OCI-LY3 (cell line): ENCODE measurements at regions not wholly inside any gene's neighbourhood (a gene's known extent, or its start where the extent isn't known, plus 50 kb on each side); places are given as distances from the start of the nearest gene placed in this dataset.

Experiments
- H2AFZ ChIP-seq: fragments of 200-600, 300-600 bp; shearing (Covaris generic); 2 replicates; pipeline ENCODE4 v1.6.0; 2014; ENCODE audit warnings: antibody characterized with exemption, low read depth, low read length
- H3K27ac ChIP-seq: fragments of 200-600, 300-600 bp; sonication (generic); 2 replicates; pipeline ENCODE4 v1.5.1; 2014; ENCODE audit warnings: mild to moderate bottlenecking, low read length, moderate library complexity, mixed read lengths
- H3K27me3 ChIP-seq: fragments of 200-600, 300-600 bp; sonication (generic); 2 replicates; pipeline ENCODE4 v1.6.1; 2014; ENCODE audit warnings: low read depth, low read length, mixed read lengths
- H3K36me3 ChIP-seq: fragments of 200-600, 300-600 bp; sonication (generic); replicated peaks from 2 replicates; pipeline ENCODE3; 2014; ENCODE audit warnings: low read depth, low read length, mixed read lengths
- H3K4me1 ChIP-seq: fragments of 300-600, 200-600 bp; sonication (generic); 2 replicates; pipeline ENCODE4 v1.6.1; 2014; ENCODE audit warnings: low read length, mixed read lengths
- H3K4me2 ChIP-seq: fragments of 200-600, 300-600 bp; sonication (generic); 2 replicates; pipeline ENCODE4 v1.6.1; 2014; ENCODE audit warnings: low read length, mixed read lengths
- H3K4me3 ChIP-seq: fragments of 300-600, 200-600 bp; sonication (generic); 2 replicates; pipeline ENCODE4 v1.5.1; 2014; ENCODE audit warnings: antibody characterized with exemption, mild to moderate bottlenecking, low read length, moderate library complexity
- H3K79me2 ChIP-seq: fragments of 300-600, 200-600 bp; shearing (Covaris generic); 2 replicates; pipeline ENCODE4 v1.6.1; 2014; ENCODE audit warnings: mild to moderate bottlenecking, low read length, mixed read lengths
- H3K9ac ChIP-seq: fragments of 300-600, 200-600 bp; shearing (Covaris generic); 2 replicates; pipeline ENCODE4 v1.6.0; 2014; ENCODE audit warnings: mild to moderate bottlenecking, low read length, moderate library complexity
- H3K9me3 ChIP-seq: fragments of 200-600, 300-600 bp; shearing (Covaris generic); 2 replicates; pipeline ENCODE4 v1.6.1; 2014; ENCODE audit warnings: low read length, mixed read lengths; ENCODE audit not compliant: insufficient read depth
- H4K20me1 ChIP-seq: fragments of 200-600, 300-600 bp; sonication (generic); 2 replicates; pipeline ENCODE4 v1.6.1; 2016; ENCODE audit warnings: low read length, mixed read lengths; ENCODE audit not compliant: insufficient read depth
- EZH2phosphoT487 ChIP-seq: fragments of 200-600 bp; shearing (Covaris generic); IDR thresholded peaks from 2 replicates; pipeline ENCODE4 v1.6.1; 2018; ENCODE audit warnings: antibody characterized with exemption, mixed run types, low read depth
- TF ChIP-seq, protein P1 (sequence below): fragments of 200-600, 300-600 bp; sonication (generic); IDR thresholded peaks from 2 replicates; pipeline ENCODE4 v1.5.1; 2014; ENCODE audit warnings: antibody characterized with exemption, low read length, low read depth

DNA sequence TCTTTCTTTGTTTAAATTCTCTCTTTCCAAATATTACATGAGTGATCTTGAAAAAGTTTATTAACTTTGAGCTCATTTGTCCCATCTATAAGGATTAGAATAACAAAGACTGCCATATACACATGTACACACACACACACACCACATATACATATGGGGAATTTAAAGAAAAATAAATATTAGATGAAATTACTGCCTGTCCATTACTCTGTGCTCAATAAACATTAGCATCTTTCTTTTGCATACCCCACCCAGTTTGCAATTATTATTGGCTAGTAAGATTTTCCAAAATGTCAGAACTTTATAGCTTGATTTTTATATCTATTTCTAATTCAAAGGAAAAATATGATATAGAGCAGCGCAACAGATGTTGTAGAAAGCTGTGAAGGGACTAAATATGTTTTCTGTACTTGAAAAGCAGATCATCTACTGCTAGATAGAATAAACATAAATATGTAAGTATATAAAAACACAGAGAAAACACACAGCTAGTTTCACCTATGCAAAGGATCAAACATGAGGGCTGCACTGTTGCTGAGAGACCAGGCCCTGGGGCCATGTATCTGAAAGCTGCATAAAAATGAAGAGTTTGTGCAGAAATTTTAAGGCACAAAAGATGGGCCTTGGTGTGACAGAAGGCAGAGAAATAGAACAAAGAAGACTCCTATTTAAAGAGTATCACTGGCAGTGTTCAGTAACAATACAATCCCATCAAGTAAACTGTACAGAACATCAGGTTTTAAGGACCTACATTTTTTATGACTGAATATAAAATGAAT lies 114.2 kb upstream of the NECTIN3 start:
- H3K27me3 ChIP-seq = no peaks in the 10 kb centered on the region
- H3K4me3 ChIP-seq = no peak overlapping the region
- H3K9me3 ChIP-seq = no peaks in the 10 kb centered on the region
- H3K36me3 ChIP-seq = no peaks in the 10 kb centered on the region
- peaks cover 5% of the 10 kb centered on the region for H3K4me1 ChIP-seq
- no peak overlapping the region for H3K27ac ChIP-seq
- no peak overlapping the region for H2AFZ ChIP-seq
- no peaks in the 10 kb centered on the region for H3K79me2 ChIP-seq
- H3K9ac ChIP-seq = no peak overlapping the region
- H4K20me1 ChIP-seq = no peaks in the 10 kb centered on the region
- TF ChIP-seq EZH2phosphoT487 = no peak
- TF ChIP-seq, protein P1, sequence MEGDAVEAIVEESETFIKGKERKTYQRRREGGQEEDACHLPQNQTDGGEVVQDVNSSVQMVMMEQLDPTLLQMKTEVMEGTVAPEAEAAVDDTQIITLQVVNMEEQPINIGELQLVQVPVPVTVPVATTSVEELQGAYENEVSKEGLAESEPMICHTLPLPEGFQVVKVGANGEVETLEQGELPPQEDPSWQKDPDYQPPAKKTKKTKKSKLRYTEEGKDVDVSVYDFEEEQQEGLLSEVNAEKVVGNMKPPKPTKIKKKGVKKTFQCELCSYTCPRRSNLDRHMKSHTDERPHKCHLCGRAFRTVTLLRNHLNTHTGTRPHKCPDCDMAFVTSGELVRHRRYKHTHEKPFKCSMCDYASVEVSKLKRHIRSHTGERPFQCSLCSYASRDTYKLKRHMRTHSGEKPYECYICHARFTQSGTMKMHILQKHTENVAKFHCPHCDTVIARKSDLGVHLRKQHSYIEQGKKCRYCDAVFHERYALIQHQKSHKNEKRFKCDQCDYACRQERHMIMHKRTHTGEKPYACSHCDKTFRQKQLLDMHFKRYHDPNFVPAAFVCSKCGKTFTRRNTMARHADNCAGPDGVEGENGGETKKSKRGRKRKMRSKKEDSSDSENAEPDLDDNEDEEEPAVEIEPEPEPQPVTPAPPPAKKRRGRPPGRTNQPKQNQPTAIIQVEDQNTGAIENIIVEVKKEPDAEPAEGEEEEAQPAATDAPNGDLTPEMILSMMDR = no peak
- H3K4me2 ChIP-seq = no peak overlapping the region

DNA sequence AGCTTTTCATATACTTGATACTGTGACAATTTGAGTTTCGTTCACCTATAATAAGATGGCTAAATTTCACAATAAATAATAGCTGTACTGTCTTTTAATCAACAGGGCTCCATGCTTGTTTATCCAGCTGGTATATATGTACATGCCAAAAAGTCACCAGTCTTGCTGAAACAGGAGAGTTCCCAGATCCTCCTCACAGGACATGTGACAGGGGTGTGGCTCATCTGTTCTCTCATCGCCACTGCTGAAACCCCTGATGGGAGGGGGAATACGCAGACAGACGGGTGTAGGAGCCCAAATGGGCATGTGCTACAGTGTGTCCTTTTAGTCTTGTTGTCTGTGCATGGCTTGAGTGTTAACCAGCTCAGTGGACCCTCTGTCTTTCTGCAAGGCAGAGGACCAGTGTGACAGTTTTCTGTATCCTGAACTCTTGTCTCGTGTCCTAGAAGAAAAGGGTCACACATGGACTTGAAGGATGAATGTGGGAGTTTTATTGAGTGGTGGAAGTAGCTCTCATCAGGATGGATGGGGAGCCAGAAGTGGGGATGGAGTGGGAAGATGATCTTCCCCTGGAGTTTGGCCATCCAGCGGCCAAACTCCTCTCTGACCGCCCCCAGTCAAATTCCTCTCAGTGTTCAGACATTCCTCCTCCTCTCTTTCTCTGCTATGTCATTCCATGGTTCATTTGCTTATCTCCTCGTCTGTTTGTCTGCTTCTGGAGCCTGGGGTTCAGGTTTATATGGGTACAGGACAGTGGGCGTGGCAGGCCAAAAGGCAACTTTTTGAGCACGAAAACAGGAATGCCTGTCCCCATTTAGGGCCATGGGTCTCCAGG lies 113.1 kb upstream of the NECTIN3 start:
- Histone ChIP-seq H3K4me2 (no peak overlapping the region), H4K20me1 (no peaks in the 10 kb centered on the region), H3K9me3 (no peaks in the 10 kb centered on the region), H2AFZ (no peak overlapping the region), H3K27ac (no peak overlapping the region), H3K36me3 (no peaks in the 10 kb centered on the region), H3K4me3 (no peak overlapping the region), H3K27me3 (no peaks in the 10 kb centered on the region), H3K79me2 (no peaks in the 10 kb centered on the region), H3K4me1 (peaks cover 5% of the 10 kb centered on the region), H3K9ac (no peak overlapping the region)
- TF ChIP-seq, protein P1 = no peak
- TF ChIP-seq EZH2phosphoT487 = no peak

GRCh38 chr3:110965976-110966375 lies 105.6 kb upstream of the NECTIN3 start:
- Histone ChIP-seq H3K27me3 (no peaks in the 10 kb centered on the region), H3K79me2 (no peaks in the 10 kb centered on the region), H3K4me3 (no peak overlapping the region), H3K4me2 (no peak overlapping the region), H3K4me1 (no peaks in the 10 kb centered on the region), H3K9me3 (0 out of 2 replicates have a peak, but pooled peaks cover 5% of the 10 kb centered on the region), H3K36me3 (no peaks in the 10 kb centered on the region), H3K27ac (no peak overlapping the region), H4K20me1 (no peaks in the 10 kb centered on the region), H2AFZ (no peak overlapping the region), H3K9ac (no peak overlapping the region)
- no peak for TF ChIP-seq EZH2phosphoT487
- TF ChIP-seq, protein P1 = no peak
